ENCODE measurements at regions not wholly inside any gene's neighbourhood (a gene's known extent, or its start where the extent isn't known, plus 50 kb on each side); places are given as distances from the start of the nearest gene placed in this dataset.

GRCh38 chr21:35424122-35424521, 375.0 kb upstream of the RUNX1 start:
- no peak for TF ChIP-seq CTCF (IDR thresholded peaks at IDR 0.05; ENCODE audit: low read depth, low read length, poor library complexity, severe bottlenecking)
- no peak for TF ChIP-seq EZH2phosphoT487 (IDR thresholded peaks at IDR 0.05; ENCODE audit: borderline replicate concordance, low read length)

All from DOHH2 (cell line).